Tibial artery (tissue), 4 donors: ENCODE measurements at regions not wholly inside any gene's neighbourhood (a gene's known extent, or its start where the extent isn't known, plus 50 kb on each side); places are given as distances from the start of the nearest gene placed in this dataset.

Experiments
- DNase-seq, 2 donors: peaks; one replicate each; pipeline ENCODE4 v3.0.0-alpha.2; 2019
- H3K27ac ChIP-seq, 2 donors: fragments of 200-600 bp; sonication (generic) in 1 of 2; 1 replicate in 1 of 2; 2 replicates in 1 of 2; pipeline ENCODE4 v1.5.1; 2018 to 2019; ENCODE audit warnings: mild to moderate bottlenecking in 1 of 2
- H3K27me3 ChIP-seq, 2 donors: fragments of 200-600 bp; sonication (generic) in 1 of 2; one replicate each; pipeline versions ENCODE4 v1.5.1 to v1.6.0; 2016 to 2019
- H3K36me3 ChIP-seq, 3 donors: fragments of 200-600 bp; sonication (generic) in 2 of 3; one replicate each; pipeline ENCODE4 v1.5.1; 2016 to 2019; ENCODE audit warnings: mild to moderate bottlenecking in 2 of 3
- H3K4me1 ChIP-seq, 4 donors: fragments of 200-600 bp; sonication (generic) in 2 of 4; 1 replicate in 3 of 4; 2 replicates in 1 of 4; pipeline ENCODE4 v1.5.1; 2016 to 2019
- H3K4me3 ChIP-seq, 2 donors: fragments of 200-600 bp; sonication (generic) in 1 of 2; 1 replicate in 1 of 2; 2 replicates in 1 of 2; pipeline ENCODE4 v1.5.1; 2018 to 2019; ENCODE audit warnings: mild to moderate bottlenecking in 2 of 2
- H3K9me3 ChIP-seq, 3 donors: fragments of 200-600 bp; sonication (generic) in 1 of 3; one replicate each; pipeline ENCODE4 v1.5.1; 2016 to 2019
- CTCF ChIP-seq, 2 experiments: fragments of 200-600 bp in 1 of 2; fragments of 450-650 bp in 1 of 2; IDR thresholded peaks; one replicate each; pipeline ENCODE4 v1.5.1; 2017 to 2019; ENCODE audit warnings: antibody characterized with exemption in 2 of 2, mild to moderate bottlenecking in 1 of 2, moderate library complexity in 1 of 2
- intact Hi-C: fragments of 100-400 bp; cut with DNase I; formaldehyde crosslinking; loops from one replicate; pipeline ENCODE4 v1.15.0; 2023; ENCODE audit warnings: low total_unique reads

GRCh38 chr2:83640506-83640905, 818.6 kb downstream of the SUCLG1 start:
- intact Hi-C loops: no loop called here
- H3K4me3 ChIP-seq: no peak overlapping the region
- no peak for TF ChIP-seq CTCF (IDR thresholded peaks at IDR 0.05)

GRCh38 chr2:83633423-83633822, 825.7 kb downstream of the SUCLG1 start:
- Histone ChIP-seq H3K27ac (no peak overlapping the region), H3K36me3 (no peaks in the 10 kb centered on the region), H3K4me3 (no peak overlapping the region), H3K4me1 (no peaks in the 10 kb centered on the region), H3K27me3 (no peaks in the 10 kb centered on the region), H3K9me3 (no peaks in the 10 kb centered on the region)
- TF ChIP-seq CTCF (IDR thresholded peaks at IDR 0.05): no peak
- DNase-seq: no peak
- intact Hi-C loops: no loop called here

More at GRCh38 chr2:83640506-83640905, 818.6 kb downstream of the SUCLG1 start:
- H3K4me1 ChIP-seq: no peaks in the 10 kb centered on the region
- H3K9me3 ChIP-seq: no peaks in the 10 kb centered on the region
- H3K27ac ChIP-seq: no peak overlapping the region
- DNase-seq: no peak
- no peaks in the 10 kb centered on the region for H3K27me3 ChIP-seq
- no peaks in the 10 kb centered on the region for H3K36me3 ChIP-seq

GRCh38 chr2:83630351-83630750, 828.7 kb downstream of the SUCLG1 start:
- H3K4me1 ChIP-seq: no peaks in the 10 kb centered on the region
- DNase-seq: no peak
- H3K9me3 ChIP-seq: no peaks in the 10 kb centered on the region
- H3K27me3 ChIP-seq: no peaks in the 10 kb centered on the region
- no peak overlapping the region for H3K4me3 ChIP-seq
- intact Hi-C loops: no loop called here
- H3K36me3 ChIP-seq: no peaks in the 10 kb centered on the region
- H3K27ac ChIP-seq: no peak overlapping the region
- TF ChIP-seq CTCF (IDR thresholded peaks at IDR 0.05): no peak

- no peak for DNase-seq
- no peaks in the 10 kb centered on the region for H3K27me3 ChIP-seq
- no peak overlapping the region for H3K4me3 ChIP-seq
- no peak overlapping the region for H3K27ac ChIP-seq
- TF ChIP-seq CTCF (IDR thresholded peaks at IDR 0.05): no peak
- H3K4me1 ChIP-seq: no peaks in the 10 kb centered on the region
- no peaks in the 10 kb centered on the region for H3K9me3 ChIP-seq
- intact Hi-C loops: no loop called here
- no peaks in the 10 kb centered on the region for H3K36me3 ChIP-seq
Observed at GRCh38 chr2:83615511-83615910, 843.6 kb downstream of the SUCLG1 start.

- Histone ChIP-seq H3K4me3 (no peak overlapping the region), H3K27me3 (no peaks in the 10 kb centered on the region), H3K9me3 (no peaks in the 10 kb centered on the region), H3K27ac (no peak overlapping the region), H3K4me1 (no peaks in the 10 kb centered on the region), H3K36me3 (no peaks in the 10 kb centered on the region)
- TF ChIP-seq CTCF (IDR thresholded peaks at IDR 0.05): no peak
- no peak for DNase-seq
- intact Hi-C loops: no loop called here
Observed at GRCh38 chr2:83613178-83613577, 845.9 kb downstream of the SUCLG1 start.

- DNase-seq: no peak
- Histone ChIP-seq H3K9me3 (peaks cover 0 to 2% (median 0%) of the 10 kb centered on the region in 3 donors), H3K4me1 (no peaks in the 10 kb centered on the region), H3K36me3 (no peaks in the 10 kb centered on the region), H3K27me3 (no peaks in the 10 kb centered on the region), H3K4me3 (no peak overlapping the region), H3K27ac (no peak overlapping the region)
- TF ChIP-seq CTCF (IDR thresholded peaks at IDR 0.05): no peak
- intact Hi-C loops: no loop called here
Observed at GRCh38 chr2:83602753-83603152, 856.3 kb downstream of the SUCLG1 start.
